ENCODE measurements at regions not wholly inside any gene's neighbourhood (a gene's known extent, or its start where the extent isn't known, plus 50 kb on each side); places are given as distances from the start of the nearest gene placed in this dataset.

DNA sequence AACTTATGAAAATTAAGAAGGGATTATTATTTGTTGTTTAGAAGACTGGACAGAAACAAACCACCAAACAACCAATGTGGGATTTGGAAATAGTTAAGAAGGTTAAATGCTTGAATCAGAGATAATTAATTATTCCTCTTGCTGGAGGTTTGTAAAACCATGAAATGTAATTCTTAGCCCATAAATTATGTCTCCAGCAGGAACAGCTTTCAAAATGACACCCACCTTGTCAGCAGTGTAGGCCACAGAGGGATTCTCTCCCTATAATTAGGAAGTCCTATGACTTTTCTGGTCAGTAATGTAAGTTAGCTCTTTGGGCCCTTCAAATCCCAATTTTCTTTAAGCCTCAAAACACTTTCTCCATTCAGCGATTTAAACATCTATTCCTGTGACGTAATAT, 63.3 kb downstream of the DRD1 start:
- intact Hi-C loops (cut with DNase I), result no loop called here
- Histone ChIP-seq H3K27me3 (peaks cover 0 to 6% (median 0%) of the 10 kb centered on the region in 9 donors), H3K9me3 (peaks cover 0 to 6% (median 0%) of the 10 kb centered on the region in 12 donors), H3K4me3 (no peak overlapping the region), H3K4me1 (no peaks in the 10 kb centered on the region), H3K36me3 (no peaks in the 10 kb centered on the region), H3K27ac (no peak overlapping the region)
- ATAC-seq (no peak), DNase-seq (no peak)
- WGBS, 4 donors, result 55 to 94% (median 92%) methylated on average over 2 of the region's 2 CpGs
- TF ChIP-seq POLR2A (IDR thresholded peaks at IDR 0.05) (no peak), CTCF (IDR thresholded peaks at IDR 0.05) (no peak)

DNA sequence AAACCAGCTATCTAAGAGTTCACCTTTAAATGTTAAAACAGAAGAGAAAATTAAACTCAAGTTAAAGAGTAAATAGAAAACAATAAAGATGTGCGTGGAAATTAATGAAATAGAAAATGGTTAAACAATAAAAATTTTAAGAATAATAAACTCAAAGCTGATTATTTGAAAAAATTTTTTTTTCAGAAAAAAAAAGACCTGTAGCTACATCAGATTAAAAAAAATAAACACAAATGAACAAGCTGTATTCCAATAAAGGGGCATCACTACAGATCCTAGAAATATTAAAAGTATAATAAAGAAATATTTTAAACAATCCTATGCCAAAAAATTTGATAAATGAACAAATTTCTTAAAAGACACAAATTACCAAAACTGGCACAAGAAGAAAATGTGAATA, 64.1 kb downstream of the DRD1 start:
- Histone ChIP-seq H3K9me3 (peaks cover 0 to 6% (median 0%) of the 10 kb centered on the region in 12 donors), H3K36me3 (no peaks in the 10 kb centered on the region), H3K4me1 (no peaks in the 10 kb centered on the region), H3K27ac (no peak overlapping the region), H3K27me3 (peaks cover 0 to 6% (median 0%) of the 10 kb centered on the region in 9 donors), H3K4me3 (no peak overlapping the region)
- DNase-seq, result no peak
- intact Hi-C loops (cut with DNase I), result no loop called here
- no peak for ATAC-seq
- TF ChIP-seq CTCF (IDR thresholded peaks at IDR 0.05), result no peak
- TF ChIP-seq POLR2A (IDR thresholded peaks at IDR 0.05), result no peak
- WGBS, 4 donors, result 0 to 52% (median 26%) methylated on average over 1 of the region's 1 CpG

- Histone ChIP-seq H3K27ac (no peak overlapping the region), H3K9me3 (peaks cover 0 to 6% (median 0%) of the 10 kb centered on the region in 12 donors), H3K36me3 (no peaks in the 10 kb centered on the region), H3K4me1 (no peaks in the 10 kb centered on the region), H3K4me3 (no peak overlapping the region), H3K27me3 (peaks cover 0 to 10% (median 0%) of the 10 kb centered on the region in 9 donors)
- intact Hi-C loops (cut with DNase I), result no loop called here
- WGBS, 4 donors, result 66 to 70% (median 68%) methylated on average over 5 of the region's 5 CpGs
- TF ChIP-seq CTCF (IDR thresholded peaks at IDR 0.05) (no peak), POLR2A (IDR thresholded peaks at IDR 0.05) (no peak)
- ATAC-seq (no peak), DNase-seq (no peak)
These were observed 65.4 kb downstream of the DRD1 start for GRCh38 chr5:175378444-175379028.

DNA sequence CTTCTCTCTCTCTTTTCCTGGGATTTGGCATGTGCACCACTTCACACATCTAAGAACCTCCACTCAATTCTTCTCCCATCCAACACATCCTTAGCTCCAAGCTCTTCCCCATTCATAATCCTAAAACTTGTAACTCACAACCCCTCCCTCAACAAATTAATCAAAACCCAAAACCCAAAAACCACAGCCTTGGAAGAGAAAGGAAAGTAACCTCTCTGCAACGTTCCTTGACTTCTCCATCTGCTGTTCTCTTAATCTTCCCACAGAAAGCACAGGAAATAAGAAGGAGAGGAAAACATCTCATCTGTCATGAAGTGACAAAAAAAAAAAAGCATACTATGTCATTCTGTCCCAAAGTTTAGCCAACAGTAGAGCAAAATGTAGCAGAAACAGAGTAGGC, 66.2 kb downstream of the DRD1 start:
- no peak for TF ChIP-seq CTCF (IDR thresholded peaks at IDR 0.05)
- no peak for TF ChIP-seq POLR2A (IDR thresholded peaks at IDR 0.05)
- H3K4me1 ChIP-seq, result no peaks in the 10 kb centered on the region
- intact Hi-C loops (cut with DNase I), result no loop called here
- H3K27me3 ChIP-seq, result peaks cover 0 to 10% (median 0%) of the 10 kb centered on the region in 9 donors
- H3K9me3 ChIP-seq, result peaks cover 0 to 6% (median 0%) of the 10 kb centered on the region in 12 donors
- H3K36me3 ChIP-seq, result no peaks in the 10 kb centered on the region
- DNase-seq (no peak), ATAC-seq (no peak)
- H3K27ac ChIP-seq, result no peak overlapping the region
- H3K4me3 ChIP-seq, result no peak overlapping the region
- 30 to 55% (median 43%) methylated on average over 1 of the region's 1 CpG for WGBS, 4 donors

Measured in heart left ventricle (tissue), 16 donors.